ENCODE measurements at regions not wholly inside any gene's neighbourhood (a gene's known extent, or its start where the extent isn't known, plus 50 kb on each side); places are given as distances from the start of the nearest gene placed in this dataset.

- TF ChIP-seq POLR2A (IDR thresholded peaks at IDR 0.05) (no peak), CTCF (IDR thresholded peaks at IDR 0.05) (no peak)
Observed at GRCh38 chr6:19949155-19949554, 112.0 kb downstream of the ID4 start.
